OCI-LY3 (cell line): ENCODE measurements at regions not wholly inside any gene's neighbourhood (a gene's known extent, or its start where the extent isn't known, plus 50 kb on each side); places are given as distances from the start of the nearest gene placed in this dataset.

Experiments
- H2AFZ ChIP-seq: fragments of 200-600, 300-600 bp; shearing (Covaris generic); 2 replicates; pipeline ENCODE4 v1.6.0; 2014; ENCODE audit warnings: antibody characterized with exemption, low read depth, low read length
- H3K27ac ChIP-seq: fragments of 200-600, 300-600 bp; sonication (generic); 2 replicates; pipeline ENCODE4 v1.5.1; 2014; ENCODE audit warnings: mild to moderate bottlenecking, low read length, moderate library complexity, mixed read lengths
- H3K27me3 ChIP-seq: fragments of 200-600, 300-600 bp; sonication (generic); 2 replicates; pipeline ENCODE4 v1.6.1; 2014; ENCODE audit warnings: low read depth, low read length, mixed read lengths
- H3K36me3 ChIP-seq: fragments of 200-600, 300-600 bp; sonication (generic); replicated peaks from 2 replicates; pipeline ENCODE3; 2014; ENCODE audit warnings: low read depth, low read length, mixed read lengths
- H3K4me1 ChIP-seq: fragments of 300-600, 200-600 bp; sonication (generic); 2 replicates; pipeline ENCODE4 v1.6.1; 2014; ENCODE audit warnings: low read length, mixed read lengths
- H3K4me2 ChIP-seq: fragments of 200-600, 300-600 bp; sonication (generic); 2 replicates; pipeline ENCODE4 v1.6.1; 2014; ENCODE audit warnings: low read length, mixed read lengths
- H3K4me3 ChIP-seq: fragments of 300-600, 200-600 bp; sonication (generic); 2 replicates; pipeline ENCODE4 v1.5.1; 2014; ENCODE audit warnings: antibody characterized with exemption, mild to moderate bottlenecking, low read length, moderate library complexity
- H3K79me2 ChIP-seq: fragments of 300-600, 200-600 bp; shearing (Covaris generic); 2 replicates; pipeline ENCODE4 v1.6.1; 2014; ENCODE audit warnings: mild to moderate bottlenecking, low read length, mixed read lengths
- H3K9ac ChIP-seq: fragments of 300-600, 200-600 bp; shearing (Covaris generic); 2 replicates; pipeline ENCODE4 v1.6.0; 2014; ENCODE audit warnings: mild to moderate bottlenecking, low read length, moderate library complexity
- H3K9me3 ChIP-seq: fragments of 200-600, 300-600 bp; shearing (Covaris generic); 2 replicates; pipeline ENCODE4 v1.6.1; 2014; ENCODE audit warnings: low read length, mixed read lengths; ENCODE audit not compliant: insufficient read depth
- H4K20me1 ChIP-seq: fragments of 200-600, 300-600 bp; sonication (generic); 2 replicates; pipeline ENCODE4 v1.6.1; 2016; ENCODE audit warnings: low read length, mixed read lengths; ENCODE audit not compliant: insufficient read depth
- EZH2phosphoT487 ChIP-seq: fragments of 200-600 bp; shearing (Covaris generic); IDR thresholded peaks from 2 replicates; pipeline ENCODE4 v1.6.1; 2018; ENCODE audit warnings: antibody characterized with exemption, mixed run types, low read depth
- TF ChIP-seq, protein P1 (sequence below): fragments of 200-600, 300-600 bp; sonication (generic); IDR thresholded peaks from 2 replicates; pipeline ENCODE4 v1.5.1; 2014; ENCODE audit warnings: antibody characterized with exemption, low read length, low read depth

DNA sequence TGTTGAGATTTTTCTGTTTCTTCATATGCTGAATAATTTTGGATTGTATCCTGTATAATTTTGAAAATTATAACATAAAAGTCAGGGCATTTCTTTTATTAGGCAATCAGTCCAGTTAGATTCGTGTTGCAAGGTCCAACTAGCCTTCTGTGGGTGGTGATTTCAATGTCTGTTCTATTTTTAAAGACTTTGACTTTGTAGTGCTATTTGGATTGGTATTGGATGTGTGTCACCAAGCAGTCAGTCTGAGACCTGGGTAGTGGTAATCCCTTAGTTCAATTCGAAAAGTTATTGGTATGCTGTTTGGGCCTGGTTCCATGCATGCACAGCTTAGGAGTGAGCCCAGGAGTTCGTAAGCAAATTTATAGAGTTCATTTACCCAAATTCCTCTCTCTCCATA, 82.2 kb downstream of the EPDR1 start:
- TF ChIP-seq, protein P1, sequence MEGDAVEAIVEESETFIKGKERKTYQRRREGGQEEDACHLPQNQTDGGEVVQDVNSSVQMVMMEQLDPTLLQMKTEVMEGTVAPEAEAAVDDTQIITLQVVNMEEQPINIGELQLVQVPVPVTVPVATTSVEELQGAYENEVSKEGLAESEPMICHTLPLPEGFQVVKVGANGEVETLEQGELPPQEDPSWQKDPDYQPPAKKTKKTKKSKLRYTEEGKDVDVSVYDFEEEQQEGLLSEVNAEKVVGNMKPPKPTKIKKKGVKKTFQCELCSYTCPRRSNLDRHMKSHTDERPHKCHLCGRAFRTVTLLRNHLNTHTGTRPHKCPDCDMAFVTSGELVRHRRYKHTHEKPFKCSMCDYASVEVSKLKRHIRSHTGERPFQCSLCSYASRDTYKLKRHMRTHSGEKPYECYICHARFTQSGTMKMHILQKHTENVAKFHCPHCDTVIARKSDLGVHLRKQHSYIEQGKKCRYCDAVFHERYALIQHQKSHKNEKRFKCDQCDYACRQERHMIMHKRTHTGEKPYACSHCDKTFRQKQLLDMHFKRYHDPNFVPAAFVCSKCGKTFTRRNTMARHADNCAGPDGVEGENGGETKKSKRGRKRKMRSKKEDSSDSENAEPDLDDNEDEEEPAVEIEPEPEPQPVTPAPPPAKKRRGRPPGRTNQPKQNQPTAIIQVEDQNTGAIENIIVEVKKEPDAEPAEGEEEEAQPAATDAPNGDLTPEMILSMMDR: no peak
- no peak for TF ChIP-seq EZH2phosphoT487
- H3K27ac ChIP-seq: no peak overlapping the region
- no peaks in the 10 kb centered on the region for H3K9me3 ChIP-seq
- H3K36me3 ChIP-seq: no peaks in the 10 kb centered on the region
- no peak overlapping the region for H3K9ac ChIP-seq
- no peaks in the 10 kb centered on the region for H4K20me1 ChIP-seq
- no peak overlapping the region for H2AFZ ChIP-seq
- H3K79me2 ChIP-seq: no peaks in the 10 kb centered on the region
- H3K4me3 ChIP-seq: no peak overlapping the region
- peaks cover 23% of the 10 kb centered on the region; the same call in 1 of the 2 replicates for H3K27me3 ChIP-seq
- H3K4me2 ChIP-seq: no peak overlapping the region
- H3K4me1 ChIP-seq: no peaks in the 10 kb centered on the region

DNA sequence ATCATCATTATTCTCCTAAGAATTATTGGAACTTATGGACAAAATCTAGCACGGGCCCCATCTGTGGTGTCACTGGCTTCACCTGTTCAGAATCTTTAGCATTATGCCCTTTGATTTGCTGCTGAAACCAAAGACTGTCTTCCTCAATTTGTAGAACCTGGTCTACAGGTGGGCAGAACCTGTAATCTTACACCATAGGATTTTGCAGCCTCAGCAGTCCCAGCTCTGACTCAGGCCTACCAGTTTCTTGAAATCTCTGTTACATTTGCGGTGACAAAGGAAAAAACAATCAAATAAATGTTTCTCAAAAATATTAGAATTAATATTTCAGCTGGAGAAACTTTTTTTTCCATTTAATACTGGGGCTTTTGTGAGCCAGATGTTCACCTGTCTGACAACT, 86.1 kb downstream of the EPDR1 start:
- no peaks in the 10 kb centered on the region for H3K36me3 ChIP-seq
- H2AFZ ChIP-seq: no peak overlapping the region

DNA sequence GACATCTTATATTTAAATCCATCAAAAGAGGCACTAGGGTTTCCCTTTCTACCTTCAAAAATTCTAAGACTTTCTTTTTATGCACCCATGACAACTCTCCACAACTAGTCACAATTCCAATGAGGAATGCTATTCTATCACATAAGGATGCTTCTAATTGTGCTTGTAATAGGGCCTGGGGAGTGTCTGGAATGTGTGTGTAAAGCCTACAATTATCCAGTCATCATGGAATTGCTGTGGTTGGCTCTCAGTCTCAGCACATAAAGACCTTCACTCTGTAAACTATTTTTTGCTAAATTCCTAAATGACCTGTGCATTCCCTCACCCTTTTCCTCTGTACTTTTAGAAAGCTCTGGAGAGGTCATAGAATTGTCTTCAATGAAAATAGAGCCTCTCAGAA, 86.7 kb downstream of the EPDR1 start:
- no peak for TF ChIP-seq EZH2phosphoT487
- TF ChIP-seq, protein P1: no peak
- Histone ChIP-seq H3K4me3 (no peak overlapping the region), H3K27me3 (peaks cover 8% of the 10 kb centered on the region; the same call in 1 of the 2 replicates), H3K79me2 (no peaks in the 10 kb centered on the region), H3K4me1 (no peaks in the 10 kb centered on the region), H3K27ac (no peak overlapping the region), H4K20me1 (no peaks in the 10 kb centered on the region), H3K9ac (no peak overlapping the region), H3K36me3 (no peaks in the 10 kb centered on the region), H2AFZ (no peak overlapping the region), H3K9me3 (no peaks in the 10 kb centered on the region), H3K4me2 (no peak overlapping the region)

More for the DNA sequence above, 86.1 kb downstream of the EPDR1 start:
- H3K4me3 ChIP-seq: no peak overlapping the region
- no peaks in the 10 kb centered on the region for H3K79me2 ChIP-seq
- no peaks in the 10 kb centered on the region for H4K20me1 ChIP-seq
- no peak overlapping the region for H3K27ac ChIP-seq
- no peaks in the 10 kb centered on the region for H3K4me1 ChIP-seq
- no peak overlapping the region for H3K9ac ChIP-seq
- no peak overlapping the region for H3K4me2 ChIP-seq
- TF ChIP-seq, protein P1: no peak
- TF ChIP-seq EZH2phosphoT487: no peak
- H3K9me3 ChIP-seq: no peaks in the 10 kb centered on the region
- H3K27me3 ChIP-seq: peaks cover 11% of the 10 kb centered on the region; the same call in 1 of the 2 replicates

DNA sequence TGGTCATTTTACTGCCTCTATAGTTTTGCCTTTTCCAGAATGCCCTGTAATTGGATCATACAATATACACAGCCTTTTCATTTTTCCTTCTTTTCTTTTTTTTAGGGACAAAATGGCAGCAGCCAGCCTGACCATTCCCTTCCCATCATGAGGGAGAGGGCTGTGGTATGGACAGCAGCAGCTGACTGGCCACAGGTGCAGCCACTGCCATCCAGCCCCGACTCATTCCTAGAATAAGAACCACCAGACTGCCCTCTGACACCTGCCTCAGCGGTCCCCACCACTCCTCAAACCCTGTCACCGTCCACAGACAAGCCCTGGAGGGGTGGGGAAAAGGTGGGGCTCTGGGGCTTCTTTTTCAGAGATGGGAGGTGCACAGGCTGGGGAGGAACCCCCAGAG, 92.8 kb downstream of the EPDR1 start:
- H2AFZ ChIP-seq: no peak overlapping the region
- no peak overlapping the region for H3K4me3 ChIP-seq
- H3K9ac ChIP-seq: no peak overlapping the region
- no peaks in the 10 kb centered on the region for H3K9me3 ChIP-seq
- H3K27ac ChIP-seq: no peak overlapping the region
- H4K20me1 ChIP-seq: no peaks in the 10 kb centered on the region
- no peak overlapping the region for H3K4me2 ChIP-seq
- H3K27me3 ChIP-seq: peaks cover 7% of the 10 kb centered on the region; the same call in 1 of the 2 replicates
- no peaks in the 10 kb centered on the region for H3K36me3 ChIP-seq
- H3K4me1 ChIP-seq: no peaks in the 10 kb centered on the region
- TF ChIP-seq, protein P1: no peak
- no peaks in the 10 kb centered on the region for H3K79me2 ChIP-seq
